ENCODE measurements at regions not wholly inside any gene's neighbourhood (a gene's known extent, or its start where the extent isn't known, plus 50 kb on each side); places are given as distances from the start of the nearest gene placed in this dataset.

DNA sequence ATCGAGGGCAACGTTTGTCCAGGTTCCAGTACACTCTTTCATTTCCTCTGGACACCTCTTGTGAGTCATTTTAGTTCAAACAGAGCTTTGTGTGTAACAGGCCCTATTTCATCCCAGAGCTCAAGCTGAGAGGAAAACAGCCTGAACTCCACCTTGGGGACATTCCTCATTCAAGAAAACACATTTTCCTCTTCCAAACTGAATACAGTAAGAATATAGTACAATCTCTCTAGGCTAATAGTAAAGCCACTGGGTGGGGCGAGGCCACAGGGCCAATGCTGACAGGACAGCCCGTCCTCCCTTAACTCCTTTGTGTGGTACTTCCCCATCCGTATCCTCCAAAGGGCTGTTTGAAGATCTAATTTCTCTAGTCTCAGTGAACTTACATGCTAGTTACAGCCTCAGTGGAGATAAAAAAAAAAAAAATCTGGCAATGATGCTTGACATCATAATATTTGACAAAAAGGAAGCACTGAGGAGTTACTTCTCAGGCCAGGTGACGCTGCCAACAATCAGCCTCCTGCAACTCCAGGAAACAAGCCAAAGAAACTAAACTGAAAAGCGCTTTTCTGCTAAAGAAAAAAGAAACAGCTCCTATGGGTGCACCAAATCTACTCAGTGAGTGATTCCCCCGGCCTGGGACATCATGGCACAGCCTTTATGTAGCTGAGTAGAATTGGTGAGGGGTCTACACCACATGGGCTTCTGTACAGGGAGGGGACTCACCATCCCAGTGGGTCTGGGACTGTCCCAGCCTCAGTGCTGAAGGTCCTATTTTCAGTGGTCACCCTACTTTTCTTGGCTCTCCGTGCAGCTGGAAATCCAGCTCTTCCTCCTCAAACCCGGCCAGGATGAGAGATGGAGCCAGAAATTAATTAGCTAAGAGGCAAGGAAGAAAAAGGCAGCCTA, 238.2 kb upstream of the NEBL start:
- H3K27ac Mint-ChIP-seq = no peak overlapping the region
- DNase-seq (ENCODE audit: extremely low spot score, unreplicated experiment) = no peak
- H3K4me1 Mint-ChIP-seq (ENCODE audit: unreplicated experiment) = peaks cover 6% of the 10 kb centered on the region
- no peak overlapping the region for H3K4me3 Mint-ChIP-seq
- no peaks in the 10 kb centered on the region for H3K27me3 Mint-ChIP-seq
- no peaks in the 10 kb centered on the region for H3K9me3 Mint-ChIP-seq
- peaks cover 3% of the 10 kb centered on the region for H3K36me3 Mint-ChIP-seq
- TF ChIP-seq, protein P1, sequence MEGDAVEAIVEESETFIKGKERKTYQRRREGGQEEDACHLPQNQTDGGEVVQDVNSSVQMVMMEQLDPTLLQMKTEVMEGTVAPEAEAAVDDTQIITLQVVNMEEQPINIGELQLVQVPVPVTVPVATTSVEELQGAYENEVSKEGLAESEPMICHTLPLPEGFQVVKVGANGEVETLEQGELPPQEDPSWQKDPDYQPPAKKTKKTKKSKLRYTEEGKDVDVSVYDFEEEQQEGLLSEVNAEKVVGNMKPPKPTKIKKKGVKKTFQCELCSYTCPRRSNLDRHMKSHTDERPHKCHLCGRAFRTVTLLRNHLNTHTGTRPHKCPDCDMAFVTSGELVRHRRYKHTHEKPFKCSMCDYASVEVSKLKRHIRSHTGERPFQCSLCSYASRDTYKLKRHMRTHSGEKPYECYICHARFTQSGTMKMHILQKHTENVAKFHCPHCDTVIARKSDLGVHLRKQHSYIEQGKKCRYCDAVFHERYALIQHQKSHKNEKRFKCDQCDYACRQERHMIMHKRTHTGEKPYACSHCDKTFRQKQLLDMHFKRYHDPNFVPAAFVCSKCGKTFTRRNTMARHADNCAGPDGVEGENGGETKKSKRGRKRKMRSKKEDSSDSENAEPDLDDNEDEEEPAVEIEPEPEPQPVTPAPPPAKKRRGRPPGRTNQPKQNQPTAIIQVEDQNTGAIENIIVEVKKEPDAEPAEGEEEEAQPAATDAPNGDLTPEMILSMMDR (conservative IDR thresholded peaks at IDR 0.05) = no peak

DNA sequence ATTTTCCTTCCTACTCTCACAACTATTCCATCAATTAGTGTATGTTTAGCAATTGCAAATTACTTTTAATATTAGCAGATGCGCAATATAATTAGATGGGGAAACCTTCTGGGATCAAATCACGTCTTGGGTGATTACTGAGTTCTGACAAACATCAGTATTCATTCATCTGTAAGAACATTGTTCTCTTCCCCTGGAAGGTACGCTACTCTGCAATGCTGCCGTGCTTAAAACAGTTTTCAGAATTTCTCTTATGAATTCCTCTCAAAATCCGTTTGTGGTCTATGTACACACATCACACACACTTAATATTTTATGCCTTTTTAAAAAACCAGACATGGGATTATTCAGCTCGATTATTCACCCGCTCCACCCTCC, 237.5 kb upstream of the NEBL start:
- Mint-ChIP-seq H3K9me3 (no peaks in the 10 kb centered on the region), H3K4me3 (no peak overlapping the region), H3K27ac (no peak overlapping the region), H3K4me1 (ENCODE audit: unreplicated experiment) (peaks cover 6% of the 10 kb centered on the region), H3K27me3 (no peaks in the 10 kb centered on the region), H3K36me3 (peaks cover 3% of the 10 kb centered on the region)
- no peak for DNase-seq (ENCODE audit: extremely low spot score, unreplicated experiment)
- TF ChIP-seq, protein P1 (conservative IDR thresholded peaks at IDR 0.05) = no peak

DNA sequence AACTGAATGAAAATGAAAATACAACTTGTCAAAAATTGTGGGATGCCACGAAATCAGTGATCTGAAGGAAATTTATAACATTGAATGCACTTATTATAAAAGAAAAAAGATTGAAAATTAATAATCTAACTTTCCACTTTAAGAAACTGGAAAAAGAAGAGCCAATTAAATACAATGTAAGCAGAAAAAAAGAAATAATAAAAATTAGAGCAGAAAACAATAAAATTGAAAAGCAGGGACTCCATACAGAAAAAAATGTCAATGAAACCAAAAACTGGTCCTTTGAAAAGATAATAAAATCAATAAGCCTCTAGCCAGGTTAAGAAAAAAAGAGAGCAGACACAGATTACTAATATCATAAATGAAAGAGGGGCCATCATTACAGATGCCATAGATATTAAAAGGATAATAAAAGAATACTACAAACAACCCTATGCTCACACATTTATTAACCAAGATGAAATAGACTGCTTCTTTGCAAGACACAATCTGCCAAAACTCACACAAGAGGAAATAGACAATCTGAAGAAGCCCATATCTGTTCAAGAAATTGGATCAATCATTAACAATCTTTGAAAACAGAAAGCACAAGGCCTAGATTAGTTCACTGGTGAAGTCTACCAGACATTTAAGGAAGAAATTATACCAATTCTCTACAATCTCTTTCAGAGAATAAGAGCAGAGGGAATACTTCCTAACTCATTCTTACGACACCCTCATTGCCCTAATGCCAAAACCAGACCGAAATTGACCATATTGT, 233.8 kb upstream of the NEBL start:
- peaks cover 3% of the 10 kb centered on the region for H3K4me1 Mint-ChIP-seq (ENCODE audit: unreplicated experiment)
- TF ChIP-seq, protein P1 (conservative IDR thresholded peaks at IDR 0.05) = no peak
- H3K27ac Mint-ChIP-seq = no peak overlapping the region

DNA sequence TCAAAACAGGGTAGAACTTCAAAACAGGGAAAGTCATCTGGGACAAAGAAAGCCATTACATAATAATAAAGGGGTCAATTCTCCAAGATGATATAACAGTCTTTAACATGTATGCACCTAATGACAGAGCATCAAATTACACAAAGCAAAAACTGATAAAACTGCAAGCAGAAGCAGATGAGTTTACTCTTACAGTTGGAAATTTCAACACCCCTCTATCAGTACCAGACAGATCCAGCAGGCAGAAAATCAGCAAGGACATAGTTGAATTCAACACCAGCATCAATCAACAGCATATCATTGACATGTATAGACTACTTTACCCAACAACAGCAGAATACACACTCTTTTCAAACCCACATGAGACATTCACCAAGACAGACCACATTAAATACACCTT, 233.0 kb upstream of the NEBL start:
- TF ChIP-seq, protein P1 (conservative IDR thresholded peaks at IDR 0.05) = no peak
- Mint-ChIP-seq H3K4me1 (ENCODE audit: unreplicated experiment) (peaks cover 3% of the 10 kb centered on the region), H3K9me3 (peaks cover 7% of the 10 kb centered on the region), H3K27ac (no peak overlapping the region), H3K36me3 (no peaks in the 10 kb centered on the region), H3K4me3 (no peak overlapping the region), H3K27me3 (no peaks in the 10 kb centered on the region)
- DNase-seq (ENCODE audit: extremely low spot score, unreplicated experiment) = no peak

More for the DNA sequence above, 233.8 kb upstream of the NEBL start:
- Mint-ChIP-seq H3K9me3 (peaks cover 7% of the 10 kb centered on the region), H3K4me3 (no peak overlapping the region), H3K36me3 (no peaks in the 10 kb centered on the region), H3K27me3 (no peaks in the 10 kb centered on the region)
- DNase-seq (ENCODE audit: extremely low spot score, unreplicated experiment) = no peak

DNA sequence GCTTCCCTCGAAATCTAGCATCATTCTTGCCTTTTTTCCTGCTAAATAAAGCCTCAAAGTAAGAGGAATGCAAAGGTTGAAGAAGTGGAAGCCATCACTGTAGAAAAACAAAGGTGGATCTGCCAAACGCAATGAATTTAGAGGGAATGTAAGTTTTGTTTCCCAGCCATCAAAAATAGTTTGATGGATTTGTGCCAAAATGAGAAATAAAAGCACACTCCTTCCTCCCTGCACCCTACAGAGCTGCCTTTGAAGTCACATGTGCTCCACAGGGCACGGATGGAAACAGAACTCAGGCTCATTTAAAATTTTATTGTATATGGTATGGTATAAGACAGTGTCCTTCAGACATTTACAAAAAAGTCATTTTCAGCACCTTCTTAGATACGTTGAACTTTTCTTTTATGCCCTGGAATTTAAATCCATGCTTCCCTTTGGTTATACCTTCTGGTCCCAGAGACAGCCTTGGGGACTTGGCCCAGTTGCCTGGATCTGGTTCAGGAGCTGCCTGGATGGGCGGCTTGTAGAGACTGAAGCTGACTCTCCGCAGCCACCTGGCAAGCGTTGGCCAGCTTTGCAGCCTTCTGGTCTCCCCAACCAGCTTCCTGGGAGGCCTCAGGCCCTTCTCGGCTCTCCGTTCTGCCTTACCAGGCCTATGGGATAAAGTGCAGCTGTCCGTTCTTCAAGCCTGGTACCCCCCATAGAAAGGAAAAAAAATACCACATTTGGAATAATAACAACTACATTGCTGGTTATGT, 228.5 kb upstream of the NEBL start:
- peaks cover 7% of the 10 kb centered on the region for H3K9me3 Mint-ChIP-seq

More for the DNA sequence above, 228.5 kb upstream of the NEBL start:
- DNase-seq (ENCODE audit: extremely low spot score, unreplicated experiment) = no peak
- no peaks in the 10 kb centered on the region for H3K4me1 Mint-ChIP-seq (ENCODE audit: unreplicated experiment)
- no peak overlapping the region for H3K4me3 Mint-ChIP-seq
- no peaks in the 10 kb centered on the region for H3K36me3 Mint-ChIP-seq
- H3K27ac Mint-ChIP-seq = no peak overlapping the region
- no peaks in the 10 kb centered on the region for H3K27me3 Mint-ChIP-seq
- TF ChIP-seq, protein P1 (conservative IDR thresholded peaks at IDR 0.05) = no peak

Measured in type B pancreatic cell (in vitro differentiated cells).